Frontal cortex (tissue), 3 donors: ENCODE measurements at regions not wholly inside any gene's neighbourhood (a gene's known extent, or its start where the extent isn't known, plus 50 kb on each side); places are given as distances from the start of the nearest gene placed in this dataset.
A peak's percentile ranks its signal among the peaks of the same experiment; 100 is the strongest.

Experiments used
- DNase-seq, 2 donors: peaks; one replicate each; pipeline ENCODE4 v3.0.0; 2012; ENCODE audit warnings: low spot score in 2 of 2
- FAIRE-seq: peaks from 2 replicates; lab custom pipeline; 2012; peaks lifted over from hg19 to GRCh38; lab: Jason Lieb, UNC
- donor health status: control.
- donor health status: control.
- donor health status: control.

- DNase-seq (peak in 1 of 2 donors; percentile 13), FAIRE-seq (no peak)
Measured at GRCh38 chr10:130809761-130810515, 501.6 kb downstream of the TCERG1L start.

- no peak for FAIRE-seq
- no peak for DNase-seq
Measured at GRCh38 chr10:130810856-130811255, 500.7 kb downstream of the TCERG1L start.

GRCh38 chr10:130812381-130813148, 499.0 kb downstream of the TCERG1L start:
- FAIRE-seq: no peak
- DNase-seq: no peak

GRCh38 chr10:130814610-130815009, 496.9 kb downstream of the TCERG1L start:
- no peak for DNase-seq
- FAIRE-seq: no peak

- FAIRE-seq: no peak
Measured at GRCh38 chr10:130816116-130816901, 495.2 kb downstream of the TCERG1L start.

GRCh38 chr10:130817046-130817624, 494.4 kb downstream of the TCERG1L start:
- peak in 1 of 2 donors; percentile 4 for DNase-seq
- no peak for FAIRE-seq

More at GRCh38 chr10:130816116-130816901, 495.2 kb downstream of the TCERG1L start:
- DNase-seq: no peak

GRCh38 chr10:130817674-130818073, 493.8 kb downstream of the TCERG1L start:
- FAIRE-seq (no peak), DNase-seq (no peak)

- FAIRE-seq: no peak
Measured at GRCh38 chr10:130820880-130821482, 490.5 kb downstream of the TCERG1L start.

GRCh38 chr10:130824230-130825014, 487.1 kb downstream of the TCERG1L start:
- DNase-seq: no peak
- FAIRE-seq: no peak

More at GRCh38 chr10:130820880-130821482, 490.5 kb downstream of the TCERG1L start:
- DNase-seq: no peak

- no peak for DNase-seq
- no peak for FAIRE-seq
Measured at GRCh38 chr10:130833596-130833995, 477.9 kb downstream of the TCERG1L start.

- FAIRE-seq (no peak), DNase-seq (no peak)
Measured at GRCh38 chr10:130834170-130834569, 477.4 kb downstream of the TCERG1L start.

- FAIRE-seq (no peak), DNase-seq (no peak)
Measured at GRCh38 chr10:130834573-130834972, 476.9 kb downstream of the TCERG1L start.

GRCh38 chr10:130835068-130835467, 476.5 kb downstream of the TCERG1L start:
- FAIRE-seq: no peak
- DNase-seq: no peak

GRCh38 chr10:130836344-130836743, 475.2 kb downstream of the TCERG1L start:
- no peak for FAIRE-seq

GRCh38 chr10:130843051-130843653, 468.4 kb downstream of the TCERG1L start:
- FAIRE-seq (no peak), DNase-seq (no peak)

More at GRCh38 chr10:130836344-130836743, 475.2 kb downstream of the TCERG1L start:
- DNase-seq: no peak

- DNase-seq: no peak
- no peak for FAIRE-seq
Measured at GRCh38 chr10:130844310-130844709, 467.2 kb downstream of the TCERG1L start.

GRCh38 chr10:130847170-130847569, 464.4 kb downstream of the TCERG1L start:
- no peak for FAIRE-seq
- no peak for DNase-seq

GRCh38 chr10:130848855-130849254, 462.7 kb downstream of the TCERG1L start:
- DNase-seq (no peak), FAIRE-seq (no peak)
